Daoy (cell line): ENCODE measurements at regions not wholly inside any gene's neighbourhood (a gene's known extent, or its start where the extent isn't known, plus 50 kb on each side); places are given as distances from the start of the nearest gene placed in this dataset.

Experiments
- DNase-seq: peaks from one replicate; pipeline ENCODE4 v3.0.0-alpha.2; 2015; ENCODE audit warnings: low read depth

DNA sequence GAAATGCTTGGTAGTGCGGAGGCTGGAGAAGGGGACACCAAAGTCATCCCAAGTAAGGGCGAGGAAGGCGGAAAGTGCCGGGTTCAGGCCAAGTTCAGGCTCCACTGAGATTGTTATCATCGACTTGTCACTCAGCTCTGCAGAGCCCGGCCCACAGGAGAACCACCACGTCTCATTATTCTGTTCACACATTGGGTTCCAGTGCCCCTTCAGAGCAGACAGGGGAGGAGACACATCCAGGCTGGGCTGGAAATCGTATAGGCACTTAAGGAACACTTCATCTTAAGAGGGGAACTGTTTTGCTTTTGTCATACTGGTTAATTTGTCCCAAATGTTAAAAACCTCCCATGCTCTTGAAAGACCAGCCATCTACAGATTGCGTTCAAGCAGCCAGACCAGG lies 118.3 kb upstream of the ADAMTS18 start:
- no peak for DNase-seq

- no peak for DNase-seq
These were observed 120.3 kb upstream of the ADAMTS18 start for GRCh38 chr16:77555126-77555525.

GRCh38 chr16:77555791-77556190 lies 121.0 kb upstream of the ADAMTS18 start:
- DNase-seq: no peak

GRCh38 chr16:77556201-77556873 lies 121.5 kb upstream of the ADAMTS18 start:
- no peak for DNase-seq

DNA sequence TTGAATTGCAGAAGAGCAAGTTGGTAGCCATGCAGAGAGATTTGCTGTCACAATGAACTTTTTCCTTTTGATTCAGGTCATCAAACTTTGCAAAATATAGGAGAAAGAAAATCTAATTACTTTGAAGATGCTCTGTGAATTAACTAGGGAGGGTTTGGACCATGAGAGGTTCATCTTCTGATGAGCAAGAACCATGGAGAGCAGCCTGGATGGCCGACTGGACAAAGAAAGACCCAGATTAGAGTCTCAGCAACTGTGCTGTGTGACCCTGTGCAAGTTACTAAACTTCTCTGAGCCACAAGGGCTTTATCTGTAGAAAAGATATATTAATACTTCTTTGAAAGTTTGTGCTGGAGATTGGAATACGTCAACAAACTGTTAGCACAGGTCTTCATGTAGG lies 122.6 kb upstream of the ADAMTS18 start:
- no peak for DNase-seq

GRCh38 chr16:77558786-77559185 lies 124.0 kb upstream of the ADAMTS18 start:
- no peak for DNase-seq

DNA sequence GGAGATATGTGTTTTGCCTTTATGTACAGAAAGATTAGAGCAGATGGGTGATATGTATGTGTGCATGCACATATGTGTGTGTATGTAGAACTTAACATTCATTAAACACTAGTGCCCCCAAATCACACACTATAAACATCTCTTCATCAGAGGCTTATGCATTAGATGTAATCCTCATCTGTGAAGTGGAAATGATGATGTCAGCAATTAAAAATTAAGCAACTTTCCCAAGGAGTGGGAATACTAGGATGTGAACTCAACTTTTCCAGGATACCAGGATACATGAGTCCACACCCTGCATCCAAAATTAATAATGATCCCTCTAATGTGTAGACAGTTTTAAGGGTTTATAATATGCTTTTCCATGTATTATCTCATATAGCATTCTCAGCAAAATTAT lies 127.7 kb upstream of the ADAMTS18 start:
- no peak for DNase-seq

DNA sequence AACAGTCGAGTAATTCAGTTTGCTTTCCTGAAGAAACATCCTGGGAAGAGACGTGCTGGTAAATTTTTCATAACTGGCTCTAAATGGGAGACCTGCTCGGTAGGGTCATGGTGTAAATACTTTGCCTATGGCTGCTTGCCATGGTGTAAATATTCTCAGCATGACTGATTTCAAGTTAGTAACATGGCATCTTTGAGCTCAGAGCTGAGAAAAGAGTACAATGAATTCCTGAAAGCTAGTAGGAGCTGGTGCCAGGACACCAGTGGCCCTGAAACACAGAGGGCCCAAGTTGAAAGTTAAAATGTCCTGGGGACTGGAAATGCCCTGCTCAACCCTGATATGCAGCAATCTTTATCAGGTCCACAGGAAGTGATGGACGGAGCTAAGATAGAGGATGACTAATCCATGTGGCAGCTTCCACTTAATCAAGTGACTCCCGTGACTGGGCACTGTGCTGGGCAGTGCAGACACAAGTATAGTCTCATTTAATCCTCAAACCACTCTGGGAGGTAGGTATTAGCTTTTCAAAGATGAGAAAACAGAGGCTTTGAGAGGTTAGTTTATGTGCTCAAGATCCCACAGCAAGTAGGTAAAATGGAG lies 130.1 kb upstream of the ADAMTS18 start:
- no peak for DNase-seq

DNA sequence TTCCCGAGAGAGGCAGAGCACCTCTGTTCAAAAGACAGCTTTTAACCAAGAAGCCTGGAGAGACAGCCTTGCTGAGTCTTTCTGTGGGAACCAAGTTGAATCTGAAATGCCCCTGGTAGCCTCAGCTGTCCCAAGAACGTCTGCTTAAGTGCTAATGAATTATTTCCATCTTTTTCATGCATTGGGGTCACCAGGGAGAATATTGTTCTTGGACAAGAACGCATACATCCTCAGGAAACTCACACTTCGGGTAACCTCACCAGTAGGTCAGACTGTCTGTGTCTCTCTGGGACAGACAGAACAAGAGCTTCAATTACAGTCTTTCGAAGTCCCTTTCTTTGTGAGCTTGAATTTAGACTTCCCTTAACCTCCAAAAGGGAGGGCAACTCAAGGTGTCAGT lies 134.6 kb upstream of the ADAMTS18 start:
- DNase-seq: no peak

GRCh38 chr16:77570574-77570973 lies 135.7 kb upstream of the ADAMTS18 start:
- DNase-seq: no peak

DNA sequence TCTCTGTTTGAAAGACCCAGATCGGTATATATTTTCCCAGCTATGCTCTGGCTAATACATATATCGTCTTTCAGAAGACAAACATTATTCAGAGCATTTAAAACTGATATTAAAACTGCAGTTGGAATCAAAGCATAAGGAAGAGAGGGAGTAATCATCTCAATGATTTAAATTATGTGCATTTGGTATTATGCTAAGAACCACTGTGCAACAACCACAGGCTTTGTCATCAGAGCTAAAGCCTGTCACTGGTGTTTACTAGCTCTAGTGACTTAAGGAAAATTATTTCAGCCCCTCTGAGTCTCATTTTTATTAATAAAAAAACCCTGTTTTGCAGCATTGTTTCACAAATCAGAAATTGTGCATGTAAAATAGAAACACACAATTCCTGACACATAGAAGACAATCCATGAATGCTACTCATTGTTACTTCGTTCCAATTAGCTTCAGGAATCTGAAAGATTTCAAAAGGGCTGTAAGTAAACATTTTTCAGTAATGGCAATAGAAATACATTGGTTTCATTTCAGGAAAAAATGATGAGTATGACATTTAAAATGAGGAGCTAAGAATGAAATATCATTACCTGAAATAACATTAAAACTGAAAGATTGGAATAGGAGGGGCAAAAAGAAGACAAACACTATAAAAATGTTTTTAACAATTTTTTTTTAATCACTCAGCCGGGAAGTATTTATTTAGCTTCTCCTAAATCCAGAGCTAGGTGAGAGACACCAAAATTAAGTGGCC lies 136.5 kb upstream of the ADAMTS18 start:
- no peak for DNase-seq

DNA sequence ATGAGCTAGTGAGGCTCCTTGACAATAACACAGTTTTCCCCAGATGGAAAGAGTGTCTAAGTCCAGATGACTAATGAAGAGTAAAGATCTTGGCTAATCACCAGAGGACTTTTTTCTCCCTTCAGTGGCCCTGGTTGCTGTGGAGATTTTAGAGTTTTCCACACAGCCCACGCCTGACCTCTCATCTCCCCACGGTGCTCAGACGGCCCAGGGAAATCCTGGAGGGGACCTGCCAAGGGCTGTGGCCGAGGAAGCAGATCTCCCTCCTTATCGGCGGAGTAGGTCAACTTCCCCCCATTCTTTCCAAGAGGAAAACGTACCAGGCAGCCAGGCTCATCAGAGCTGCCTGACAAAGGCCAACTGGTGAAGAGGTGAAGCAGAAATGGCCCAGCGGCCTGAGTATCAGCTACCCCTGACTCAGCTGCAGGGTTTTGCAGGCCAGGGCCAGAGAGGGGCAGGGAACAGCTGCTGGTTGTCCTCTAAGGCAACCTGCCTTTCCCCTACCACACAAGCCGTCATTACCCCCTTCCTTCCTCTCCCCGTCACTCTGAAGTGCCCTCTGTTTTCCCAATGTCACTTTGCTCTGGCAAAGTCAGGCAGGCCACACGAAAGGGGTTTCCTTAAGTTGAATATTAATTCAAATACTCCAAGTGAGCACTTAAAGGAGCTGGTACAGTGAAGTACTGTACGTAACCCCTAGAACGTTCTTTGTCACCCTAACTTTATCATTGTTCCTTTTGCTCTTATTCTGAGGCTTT lies 140.2 kb upstream of the ADAMTS18 start:
- no peak for DNase-seq

DNA sequence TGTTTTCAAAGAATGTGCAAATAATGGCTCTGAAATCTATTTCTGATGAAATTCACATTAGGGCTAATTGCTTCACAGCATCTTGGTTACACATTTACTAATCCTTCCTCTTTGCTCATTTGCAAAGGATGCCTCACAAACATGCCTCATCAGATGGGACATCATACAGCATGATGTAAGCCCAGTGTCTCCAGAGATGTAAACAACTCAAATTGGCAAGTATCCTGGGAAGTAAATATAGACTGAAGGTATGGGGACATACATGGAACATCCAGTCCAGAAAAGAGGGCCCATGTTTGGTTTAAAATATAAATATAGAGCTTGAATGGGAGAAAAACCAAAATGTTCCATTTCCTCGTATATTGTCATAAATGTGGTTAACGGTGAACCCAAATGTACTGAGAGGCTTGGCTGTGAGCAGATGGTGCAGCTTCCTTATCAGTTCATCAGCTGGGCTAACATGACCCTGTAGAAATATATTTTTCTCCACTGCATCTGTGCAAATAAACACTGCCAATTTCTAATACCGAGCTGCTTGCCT lies 142.9 kb upstream of the NUDT7 start:
- no peak for DNase-seq

DNA sequence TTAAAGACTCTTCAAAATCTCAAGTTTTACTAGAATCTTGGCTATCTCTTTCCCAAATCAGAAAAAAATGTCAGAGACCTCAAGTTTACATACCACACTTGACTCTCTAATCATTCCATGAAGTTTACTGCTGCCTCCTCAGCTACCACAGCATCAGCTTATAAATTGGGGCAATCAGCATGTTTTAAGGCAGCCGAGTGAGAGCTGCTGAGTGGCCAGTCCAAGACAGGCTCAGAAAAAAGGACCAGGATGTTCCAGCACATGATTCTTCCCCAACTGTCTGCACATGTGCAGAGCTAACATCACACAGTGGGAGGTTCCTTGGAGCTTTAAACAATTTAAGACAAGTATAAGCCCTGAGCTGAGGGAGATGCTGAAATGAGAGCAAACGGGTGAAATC lies 140.6 kb upstream of the NUDT7 start:
- no peak for DNase-seq

DNA sequence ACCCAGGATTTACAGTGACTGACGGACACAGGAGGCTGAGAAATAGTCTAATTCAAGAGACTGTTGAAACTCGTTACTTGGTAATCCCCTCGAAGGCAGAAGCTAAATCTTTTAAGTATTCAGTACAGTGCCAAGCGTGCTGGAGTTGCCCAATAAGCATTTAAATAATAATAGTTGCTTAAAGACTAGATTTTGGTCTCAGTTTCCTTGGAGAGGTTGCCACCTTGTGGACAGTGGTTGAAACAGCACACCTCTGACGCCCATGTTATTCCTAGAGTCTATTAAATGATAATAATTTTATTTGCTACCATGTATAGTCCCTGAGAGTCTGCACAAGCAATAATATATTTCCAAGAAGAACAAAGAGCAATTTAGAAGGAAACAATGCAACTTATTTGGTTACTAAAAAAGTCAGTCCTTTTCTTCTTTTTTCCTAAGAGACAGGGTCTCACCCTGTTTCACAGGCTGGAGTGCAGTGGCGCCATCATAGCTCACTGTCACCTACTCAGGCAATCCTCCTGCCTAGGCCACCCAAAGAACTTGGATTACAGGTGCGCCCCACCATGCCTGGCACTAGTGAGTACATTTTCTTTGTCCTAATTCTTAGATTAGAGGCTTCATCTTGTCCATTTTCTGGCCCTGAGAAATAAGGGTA lies 138.0 kb upstream of the NUDT7 start:
- DNase-seq: peak; percentile 59

GRCh38 chr16:77585379-77586251 lies 136.7 kb upstream of the NUDT7 start:
- peak; percentile 89 for DNase-seq

- no peak for DNase-seq
These were observed 133.9 kb upstream of the NUDT7 start for GRCh38 chr16:77588389-77588788.

GRCh38 chr16:77589071-77589765 lies 133.1 kb upstream of the NUDT7 start:
- DNase-seq: no peak

GRCh38 chr16:77590707-77591106 lies 131.6 kb upstream of the NUDT7 start:
- no peak for DNase-seq

GRCh38 chr16:77591347-77591746 lies 131.0 kb upstream of the NUDT7 start:
- DNase-seq: no peak
